ENCODE measurements at regions not wholly inside any gene's neighbourhood (a gene's known extent, or its start where the extent isn't known, plus 50 kb on each side); places are given as distances from the start of the nearest gene placed in this dataset.

DNA sequence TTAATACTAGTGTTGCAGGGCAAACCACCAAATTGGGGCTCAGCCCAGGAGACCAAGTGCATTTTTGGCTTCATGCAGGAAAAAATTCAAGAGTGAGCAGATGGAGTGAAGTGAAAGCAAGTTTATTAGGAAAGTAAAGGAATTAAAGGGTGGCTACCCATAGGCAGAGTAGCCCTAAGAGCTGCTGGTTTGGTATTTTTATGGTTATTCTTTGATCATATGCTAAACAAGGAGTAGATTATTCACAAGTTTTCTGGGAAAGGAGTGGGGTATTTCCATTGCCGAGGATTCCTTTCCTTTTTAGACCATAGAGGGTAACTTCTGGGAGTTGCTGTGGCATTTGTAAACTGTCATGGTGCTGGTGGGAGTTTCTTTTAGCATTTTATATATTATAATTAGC lies 459.0 kb downstream of the KLF5 start:
- CTCF ChIA-PET = no interaction called here
- POLR2A ChIA-PET (ENCODE audit: low non-redundant PET) = no interaction called here
- no peak overlapping the region for H3K27ac ChIP-seq
- DNase-seq (ENCODE audit: low spot score) = no peak
- TF ChIP-seq CTCF (conservative IDR thresholded peaks at IDR 0.05; ENCODE audit: low read depth) = no peak

DNA sequence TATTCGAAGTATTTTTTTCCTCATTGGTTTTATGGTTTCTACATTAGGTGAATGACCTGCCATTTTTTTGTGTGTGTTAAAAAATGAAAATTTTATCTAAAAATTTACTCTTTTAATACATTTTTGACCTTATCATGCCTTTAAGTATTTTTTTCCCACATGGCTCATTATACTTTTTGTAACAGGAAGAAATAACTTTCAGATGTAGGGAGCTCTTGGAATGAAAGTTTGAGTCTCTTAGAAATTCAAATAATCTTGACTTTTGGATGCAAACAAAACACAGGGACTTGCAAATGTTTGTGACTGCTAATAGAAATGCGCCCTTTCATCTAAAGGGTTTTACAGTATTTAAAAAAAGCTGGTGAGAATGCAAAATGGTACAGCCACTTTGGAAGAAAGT lies 457.9 kb downstream of the KLF5 start:
- CTCF ChIA-PET = no interaction called here

DNA sequence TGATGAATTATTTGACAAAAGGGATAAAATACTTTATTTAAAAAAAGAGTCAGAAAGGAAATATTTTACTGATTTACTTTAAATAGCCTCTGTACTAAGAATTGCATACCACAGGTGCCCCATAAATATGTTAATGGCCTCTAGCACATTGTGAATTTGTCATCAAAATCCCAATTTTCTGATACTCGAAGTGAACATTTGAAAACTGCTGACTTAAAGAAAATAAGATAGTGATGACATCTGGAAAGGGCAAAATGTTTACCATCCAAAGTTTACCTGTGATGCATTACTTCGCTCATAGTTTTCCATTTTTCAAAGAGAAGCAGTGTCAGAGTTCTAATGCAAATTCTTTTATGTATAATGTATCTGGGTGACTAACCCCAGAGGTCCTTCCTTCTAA lies 455.4 kb downstream of the KLF5 start:
- CTCF ChIA-PET = no interaction called here
- no peak overlapping the region for H3K27ac ChIP-seq
- DNase-seq (ENCODE audit: low spot score) = no peak
- POLR2A ChIA-PET (ENCODE audit: low non-redundant PET) = no interaction called here
- no peak for TF ChIP-seq CTCF (conservative IDR thresholded peaks at IDR 0.05; ENCODE audit: low read depth)

More for the DNA sequence above, 457.9 kb downstream of the KLF5 start:
- no peak for TF ChIP-seq CTCF (conservative IDR thresholded peaks at IDR 0.05; ENCODE audit: low read depth)
- POLR2A ChIA-PET (ENCODE audit: low non-redundant PET) = no interaction called here
- DNase-seq (ENCODE audit: low spot score) = no peak
- H3K27ac ChIP-seq = no peak overlapping the region

DNA sequence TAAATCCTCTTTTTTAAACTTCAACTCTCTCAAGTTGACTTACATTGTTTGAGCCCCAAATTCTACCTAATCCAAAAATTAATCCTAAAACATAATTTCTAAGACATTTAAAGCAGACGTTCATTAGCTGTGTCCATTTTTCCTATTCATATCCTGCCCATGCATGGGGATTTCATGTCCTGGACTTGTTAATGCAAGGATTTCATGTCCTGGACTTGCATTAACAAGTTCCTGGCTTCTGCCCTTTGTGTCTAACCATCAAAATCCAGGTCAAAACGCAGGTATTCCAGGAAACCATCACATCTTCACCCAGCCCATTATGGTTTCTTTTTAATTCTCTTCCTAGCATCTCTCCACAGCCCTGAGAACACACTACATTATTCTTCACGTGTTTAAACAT lies 454.9 kb downstream of the KLF5 start:
- CTCF ChIA-PET = no interaction called here
- DNase-seq (ENCODE audit: low spot score) = no peak
- TF ChIP-seq CTCF (conservative IDR thresholded peaks at IDR 0.05; ENCODE audit: low read depth) = no peak
- H3K27ac ChIP-seq = no peak overlapping the region
- POLR2A ChIA-PET (ENCODE audit: low non-redundant PET) = no interaction called here

DNA sequence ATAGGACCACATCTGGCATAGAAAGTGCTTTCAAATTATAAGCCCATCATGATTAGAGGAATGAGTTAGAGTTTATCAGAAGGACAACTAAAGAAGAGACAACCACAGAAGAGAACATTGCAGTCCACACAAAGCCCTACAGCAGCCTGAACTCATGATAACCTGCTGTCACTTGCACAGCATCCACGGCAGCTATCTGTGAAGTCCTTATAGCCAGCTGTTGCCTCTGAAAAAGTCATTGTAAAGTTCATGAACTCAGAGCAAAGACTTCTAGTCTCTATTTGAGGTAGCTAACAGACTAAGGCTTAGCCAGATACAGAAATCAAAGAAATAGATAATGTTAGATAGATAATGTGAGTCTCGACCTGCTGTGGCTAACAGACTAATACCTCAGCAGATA lies 450.0 kb downstream of the KLF5 start:
- ChIA-PET POLR2A (ENCODE audit: low non-redundant PET) (no interaction called here), CTCF (no interaction called here)
- no peak for DNase-seq (ENCODE audit: low spot score)
- no peak overlapping the region for H3K27ac ChIP-seq
- no peak for TF ChIP-seq CTCF (conservative IDR thresholded peaks at IDR 0.05; ENCODE audit: low read depth)

DNA sequence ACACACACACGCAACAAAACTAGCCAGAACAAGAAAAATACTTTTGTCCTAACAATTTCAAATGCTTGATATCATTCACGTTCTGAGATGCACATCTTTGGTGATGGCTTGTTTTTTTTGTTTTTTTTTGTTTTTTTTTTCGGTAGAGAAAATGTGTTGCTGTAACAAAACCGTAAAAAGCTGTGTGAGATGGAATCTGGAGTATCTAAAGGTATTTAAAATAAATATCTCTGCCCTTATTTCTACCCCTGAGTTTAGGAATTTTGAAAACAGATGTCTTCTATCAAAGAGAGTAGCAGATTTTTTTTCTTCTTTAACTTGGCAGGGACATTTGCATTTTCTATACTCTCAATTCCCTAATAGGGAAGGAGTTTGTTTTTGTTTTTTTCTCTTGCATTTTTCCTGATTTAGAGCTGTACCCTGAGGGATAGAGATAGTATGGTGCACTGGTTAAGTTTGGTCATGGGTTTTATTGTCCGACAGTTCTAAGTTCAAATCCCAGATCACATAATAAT lies 446.6 kb downstream of the KLF5 start:
- DNase-seq (ENCODE audit: low spot score) = no peak
- ChIA-PET POLR2A (ENCODE audit: low non-redundant PET) (no interaction called here), CTCF (no interaction called here)
- H3K27ac ChIP-seq = no peak overlapping the region
- no peak for TF ChIP-seq CTCF (conservative IDR thresholded peaks at IDR 0.05; ENCODE audit: low read depth)

GRCh38 chr13:73499695-73500094 lies 440.9 kb downstream of the KLF5 start:
- DNase-seq (ENCODE audit: low spot score) = no peak
- no peak overlapping the region for H3K27ac ChIP-seq
- no peak for TF ChIP-seq CTCF (conservative IDR thresholded peaks at IDR 0.05; ENCODE audit: low read depth)
- ChIA-PET CTCF (interaction anchor here (0.6 kb wide), 1 partner anchor 177 kb away, joined by 3 read pairs; no protein-coding TSS in a partner anchor), POLR2A (ENCODE audit: low non-redundant PET) (no interaction called here)

All from RWPE1 (cell line).